ENCODE measurements at regions not wholly inside any gene's neighbourhood (a gene's known extent, or its start where the extent isn't known, plus 50 kb on each side); places are given as distances from the start of the nearest gene placed in this dataset.

- in situ Hi-C loops (cut with HindIII; ENCODE audit: low pct_unique_long_range_greater_than_20kb, low sequenced_read_pairs): no loop called here
- DNase-seq (ENCODE audit: low read depth): no peak
These were observed 331.9 kb upstream of the RGS6 start for GRCh38 chr14:71600309-71600708.

- no peak for DNase-seq (ENCODE audit: low read depth)
- in situ Hi-C loops (cut with HindIII; ENCODE audit: low pct_unique_long_range_greater_than_20kb, low sequenced_read_pairs): no loop called here
These were observed 329.7 kb upstream of the RGS6 start for GRCh38 chr14:71602524-71602923.

- no peak for DNase-seq (ENCODE audit: low read depth)
- in situ Hi-C loops (cut with HindIII; ENCODE audit: low pct_unique_long_range_greater_than_20kb, low sequenced_read_pairs): no loop called here
These were observed 328.0 kb upstream of the RGS6 start for GRCh38 chr14:71604231-71604630.

GRCh38 chr14:71606064-71606463, 326.2 kb upstream of the RGS6 start:
- DNase-seq (ENCODE audit: low read depth): no peak
- in situ Hi-C loops (cut with HindIII; ENCODE audit: low pct_unique_long_range_greater_than_20kb, low sequenced_read_pairs): no loop called here

- in situ Hi-C loops (cut with HindIII; ENCODE audit: low pct_unique_long_range_greater_than_20kb, low sequenced_read_pairs): no loop called here
- no peak for DNase-seq (ENCODE audit: low read depth)
These were observed 325.7 kb upstream of the RGS6 start for GRCh38 chr14:71606575-71606974.

- in situ Hi-C loops (cut with HindIII; ENCODE audit: low pct_unique_long_range_greater_than_20kb, low sequenced_read_pairs): no loop called here
These were observed 325.2 kb upstream of the RGS6 start for GRCh38 chr14:71607056-71607455.

GRCh38 chr14:71610149-71610548, 322.1 kb upstream of the RGS6 start:
- in situ Hi-C loops (cut with HindIII; ENCODE audit: low pct_unique_long_range_greater_than_20kb, low sequenced_read_pairs): no loop called here
- no peak for DNase-seq (ENCODE audit: low read depth)

More at GRCh38 chr14:71607056-71607455, 325.2 kb upstream of the RGS6 start:
- no peak for DNase-seq (ENCODE audit: low read depth)

GRCh38 chr14:71610797-71611196, 321.4 kb upstream of the RGS6 start:
- in situ Hi-C loops (cut with HindIII; ENCODE audit: low pct_unique_long_range_greater_than_20kb, low sequenced_read_pairs): no loop called here
- DNase-seq (ENCODE audit: low read depth): no peak

- no peak for DNase-seq (ENCODE audit: low read depth)
These were observed 319.1 kb upstream of the RGS6 start for GRCh38 chr14:71613168-71613567.

GRCh38 chr14:71616013-71616412, 316.2 kb upstream of the RGS6 start:
- DNase-seq (ENCODE audit: low read depth): no peak
- in situ Hi-C loops (cut with HindIII; ENCODE audit: low pct_unique_long_range_greater_than_20kb, low sequenced_read_pairs): no loop called here

More at GRCh38 chr14:71613168-71613567, 319.1 kb upstream of the RGS6 start:
- in situ Hi-C loops (cut with HindIII; ENCODE audit: low pct_unique_long_range_greater_than_20kb, low sequenced_read_pairs): no loop called here

GRCh38 chr14:71618047-71618446, 314.2 kb upstream of the RGS6 start:
- no peak for DNase-seq (ENCODE audit: low read depth)
- in situ Hi-C loops (cut with HindIII; ENCODE audit: low pct_unique_long_range_greater_than_20kb, low sequenced_read_pairs): no loop called here

- in situ Hi-C loops (cut with HindIII; ENCODE audit: low pct_unique_long_range_greater_than_20kb, low sequenced_read_pairs): no loop called here
These were observed 313.5 kb upstream of the RGS6 start for GRCh38 chr14:71618716-71619115.

GRCh38 chr14:71619472-71619871, 312.8 kb upstream of the RGS6 start:
- in situ Hi-C loops (cut with HindIII; ENCODE audit: low pct_unique_long_range_greater_than_20kb, low sequenced_read_pairs): no loop called here
- DNase-seq (ENCODE audit: low read depth): no peak

More at GRCh38 chr14:71618716-71619115, 313.5 kb upstream of the RGS6 start:
- DNase-seq (ENCODE audit: low read depth): no peak

GRCh38 chr14:71620401-71620800, 311.8 kb upstream of the RGS6 start:
- in situ Hi-C loops (cut with HindIII; ENCODE audit: low pct_unique_long_range_greater_than_20kb, low sequenced_read_pairs): no loop called here

GRCh38 chr14:71621276-71621675, 311.0 kb upstream of the RGS6 start:
- no peak for DNase-seq (ENCODE audit: low read depth)

More at GRCh38 chr14:71620401-71620800, 311.8 kb upstream of the RGS6 start:
- DNase-seq (ENCODE audit: low read depth): no peak

GRCh38 chr14:71621980-71622605, 310.1 kb upstream of the RGS6 start:
- in situ Hi-C loops (cut with HindIII; ENCODE audit: low pct_unique_long_range_greater_than_20kb, low sequenced_read_pairs): no loop called here
- DNase-seq (ENCODE audit: low read depth): no peak

More at GRCh38 chr14:71621276-71621675, 311.0 kb upstream of the RGS6 start:
- in situ Hi-C loops (cut with HindIII; ENCODE audit: low pct_unique_long_range_greater_than_20kb, low sequenced_read_pairs): no loop called here

- in situ Hi-C loops (cut with HindIII; ENCODE audit: low pct_unique_long_range_greater_than_20kb, low sequenced_read_pairs): no loop called here
- no peak for DNase-seq (ENCODE audit: low read depth)
These were observed 308.3 kb upstream of the RGS6 start for GRCh38 chr14:71623939-71624338.

GRCh38 chr14:71625175-71625574, 307.1 kb upstream of the RGS6 start:
- in situ Hi-C loops (cut with HindIII; ENCODE audit: low pct_unique_long_range_greater_than_20kb, low sequenced_read_pairs): no loop called here
- no peak for DNase-seq (ENCODE audit: low read depth)

GRCh38 chr14:71625891-71626701, 306.1 kb upstream of the RGS6 start:
- in situ Hi-C loops (cut with HindIII; ENCODE audit: low pct_unique_long_range_greater_than_20kb, low sequenced_read_pairs): no loop called here
- no peak for DNase-seq (ENCODE audit: low read depth)

- in situ Hi-C loops (cut with HindIII; ENCODE audit: low pct_unique_long_range_greater_than_20kb, low sequenced_read_pairs): no loop called here
- no peak for DNase-seq (ENCODE audit: low read depth)
These were observed 303.8 kb upstream of the RGS6 start for GRCh38 chr14:71628433-71628832.
